ENCODE measurements at regions not wholly inside any gene's neighbourhood (a gene's known extent, or its start where the extent isn't known, plus 50 kb on each side); places are given as distances from the start of the nearest gene placed in this dataset.

DNA sequence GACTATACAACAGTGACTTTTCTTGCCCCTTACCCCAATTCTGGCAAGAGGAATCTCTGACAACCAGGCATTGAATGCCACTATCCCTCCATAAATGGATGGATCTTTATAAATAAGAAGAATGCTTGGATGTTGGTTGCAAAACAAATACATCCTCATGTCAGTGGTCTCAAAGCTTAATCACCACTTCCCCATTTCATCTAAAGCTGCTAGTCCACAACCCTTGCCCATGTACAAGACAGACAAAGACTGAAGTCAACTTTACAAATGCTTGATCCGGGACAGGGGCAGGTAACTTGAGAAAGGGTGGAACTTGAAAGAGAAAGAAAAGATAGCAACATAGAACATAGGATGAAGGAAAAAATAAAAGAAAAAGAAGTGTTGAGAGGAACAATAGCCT is 540.5 kb upstream of the NOX3 start:
- TF ChIP-seq, protein P1, sequence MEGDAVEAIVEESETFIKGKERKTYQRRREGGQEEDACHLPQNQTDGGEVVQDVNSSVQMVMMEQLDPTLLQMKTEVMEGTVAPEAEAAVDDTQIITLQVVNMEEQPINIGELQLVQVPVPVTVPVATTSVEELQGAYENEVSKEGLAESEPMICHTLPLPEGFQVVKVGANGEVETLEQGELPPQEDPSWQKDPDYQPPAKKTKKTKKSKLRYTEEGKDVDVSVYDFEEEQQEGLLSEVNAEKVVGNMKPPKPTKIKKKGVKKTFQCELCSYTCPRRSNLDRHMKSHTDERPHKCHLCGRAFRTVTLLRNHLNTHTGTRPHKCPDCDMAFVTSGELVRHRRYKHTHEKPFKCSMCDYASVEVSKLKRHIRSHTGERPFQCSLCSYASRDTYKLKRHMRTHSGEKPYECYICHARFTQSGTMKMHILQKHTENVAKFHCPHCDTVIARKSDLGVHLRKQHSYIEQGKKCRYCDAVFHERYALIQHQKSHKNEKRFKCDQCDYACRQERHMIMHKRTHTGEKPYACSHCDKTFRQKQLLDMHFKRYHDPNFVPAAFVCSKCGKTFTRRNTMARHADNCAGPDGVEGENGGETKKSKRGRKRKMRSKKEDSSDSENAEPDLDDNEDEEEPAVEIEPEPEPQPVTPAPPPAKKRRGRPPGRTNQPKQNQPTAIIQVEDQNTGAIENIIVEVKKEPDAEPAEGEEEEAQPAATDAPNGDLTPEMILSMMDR (IDR thresholded peaks at IDR 0.05): no peak
- no peak for TF ChIP-seq POLR2A (IDR thresholded peaks at IDR 0.05)

Data from stomach (tissue), 4 donors.